Stomach smooth muscle (tissue), 2 donors: ENCODE measurements at regions not wholly inside any gene's neighbourhood (a gene's known extent, or its start where the extent isn't known, plus 50 kb on each side); places are given as distances from the start of the nearest gene placed in this dataset.

Experiments
- H3K27ac ChIP-seq: one replicate; pipeline ENCODE4 v1.7.0; 2013; ENCODE audit warnings: mild to moderate bottlenecking, low read length, inconsistent platforms
- H3K27me3 ChIP-seq, 2 donors: one replicate each; pipeline ENCODE4 v1.7.0; 2013; ENCODE audit warnings: low read length in 2 of 2; ENCODE audit not compliant: insufficient read depth in 2 of 2, control insufficient read depth in 1 of 2
- H3K36me3 ChIP-seq, 2 donors: one replicate each; pipeline ENCODE4 v1.7.0; 2013; ENCODE audit warnings: low read length in 2 of 2; ENCODE audit not compliant: control insufficient read depth in 2 of 2, insufficient read depth in 2 of 2
- H3K4me1 ChIP-seq: one replicate; pipeline ENCODE4 v1.7.0; 2013; ENCODE audit warnings: low read length; ENCODE audit not compliant: control insufficient read depth, insufficient read depth
- H3K4me3 ChIP-seq, 2 donors: one replicate each; pipeline ENCODE4 v1.7.0; 2013; ENCODE audit warnings: low read length in 2 of 2
- H3K9ac ChIP-seq, 2 donors: one replicate each; pipeline ENCODE4 v1.7.0; 2013; ENCODE audit warnings: low read length in 2 of 2, mild to moderate bottlenecking in 1 of 2
- H3K9me3 ChIP-seq, 2 donors: one replicate each; pipeline ENCODE4 v1.7.0; 2013; ENCODE audit warnings: low read length in 2 of 2; ENCODE audit not compliant: control insufficient read depth in 2 of 2
- donor health status: healthy.
- donor health status: Pancreatic carcinoma.

DNA sequence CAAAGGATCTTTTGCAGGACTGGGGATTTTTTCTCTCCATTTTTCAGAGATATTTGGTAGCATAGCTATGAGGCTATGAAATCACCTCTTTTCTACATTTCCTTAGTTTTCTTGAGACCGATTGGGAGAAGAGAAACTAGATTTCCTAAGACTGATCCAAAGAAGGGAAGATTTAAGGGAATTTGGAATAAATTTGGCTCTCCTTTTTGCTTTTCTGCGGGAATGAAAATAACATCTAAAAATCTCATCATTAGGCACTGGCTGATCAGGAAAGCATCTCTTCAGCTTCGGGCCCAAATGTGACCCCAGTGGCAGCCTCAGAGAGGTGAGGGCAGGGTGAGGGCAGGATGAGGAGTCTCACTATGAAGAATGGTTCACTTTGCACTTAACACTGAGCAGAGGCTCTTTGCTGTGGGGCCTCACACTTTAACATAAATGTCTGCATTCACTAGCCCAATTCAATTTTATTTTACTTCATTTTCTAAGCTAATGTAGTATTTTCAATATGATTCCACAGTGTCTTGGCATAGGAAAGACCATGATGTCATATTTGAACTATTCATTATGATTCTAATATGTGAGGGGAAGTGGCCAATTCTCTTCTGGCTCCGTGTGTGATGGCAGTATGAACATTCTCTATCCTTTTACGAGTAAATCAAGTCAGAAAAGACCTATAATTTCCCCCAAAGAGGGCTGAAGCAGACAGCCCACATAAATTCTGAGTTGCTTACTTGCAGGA, 193.2 kb downstream of the MEX3B start:
- no peaks in the 10 kb centered on the region for H3K4me1 ChIP-seq
- H3K36me3 ChIP-seq: no peaks in the 10 kb centered on the region
- no peak overlapping the region for H3K27ac ChIP-seq
- no peak overlapping the region for H3K4me3 ChIP-seq
- no peak overlapping the region for H3K9ac ChIP-seq
- no peaks in the 10 kb centered on the region for H3K9me3 ChIP-seq
- H3K27me3 ChIP-seq: no peaks in the 10 kb centered on the region

- no peaks in the 10 kb centered on the region for H3K4me1 ChIP-seq
- H3K27ac ChIP-seq: no peak overlapping the region
- no peak overlapping the region for H3K9ac ChIP-seq
- H3K27me3 ChIP-seq: no peaks in the 10 kb centered on the region
- H3K4me3 ChIP-seq: no peak overlapping the region
- H3K36me3 ChIP-seq: no peaks in the 10 kb centered on the region
- H3K9me3 ChIP-seq: no peaks in the 10 kb centered on the region
These were observed 194.1 kb downstream of the MEX3B start for GRCh38 chr15:81851757-81852156.

DNA sequence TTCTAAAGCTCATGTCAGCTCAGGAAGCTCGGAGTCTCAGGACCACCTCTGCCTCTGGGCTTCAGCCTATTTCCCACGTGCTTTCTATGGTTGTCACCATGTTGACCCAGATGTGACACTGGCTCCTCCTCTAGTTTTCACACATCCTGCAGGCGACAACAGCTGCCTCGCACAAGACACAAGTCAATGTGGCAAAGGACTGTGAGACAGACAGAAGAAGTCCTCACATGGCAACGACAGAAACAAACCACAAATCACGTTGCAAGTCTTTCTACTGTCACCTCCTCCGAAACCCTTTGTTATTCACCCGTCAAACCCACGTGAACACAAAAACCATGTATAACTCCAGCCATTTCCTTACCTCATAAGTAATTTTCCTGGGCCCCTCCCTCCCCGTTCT, 194.5 kb downstream of the MEX3B start:
- no peaks in the 10 kb centered on the region for H3K4me1 ChIP-seq
- no peak overlapping the region for H3K27ac ChIP-seq
- H3K27me3 ChIP-seq: no peaks in the 10 kb centered on the region
- no peaks in the 10 kb centered on the region for H3K9me3 ChIP-seq
- no peak overlapping the region for H3K4me3 ChIP-seq
- no peaks in the 10 kb centered on the region for H3K36me3 ChIP-seq
- H3K9ac ChIP-seq: no peak overlapping the region

DNA sequence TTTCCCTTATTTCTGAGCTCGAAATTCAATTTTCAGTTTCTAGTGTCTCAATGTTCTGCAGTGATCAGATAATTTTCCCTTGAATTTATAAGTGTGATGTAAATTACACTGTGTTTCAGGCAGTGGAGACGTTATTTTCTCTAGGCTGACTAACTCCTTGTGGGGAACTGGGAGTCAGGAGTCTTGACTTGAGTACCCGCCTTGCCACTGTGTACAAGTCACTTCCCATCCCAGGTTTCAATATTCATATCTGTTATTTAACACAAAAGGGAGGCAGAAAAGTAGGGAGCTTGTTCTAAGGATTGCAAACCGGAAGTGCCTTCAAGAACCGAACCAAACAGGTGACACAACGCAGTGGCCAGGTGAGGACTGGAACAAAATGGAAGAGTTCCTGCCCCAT, 196.5 kb downstream of the MEX3B start:
- Histone ChIP-seq H3K4me1 (no peaks in the 10 kb centered on the region), H3K36me3 (no peaks in the 10 kb centered on the region), H3K27me3 (no peaks in the 10 kb centered on the region), H3K9me3 (peaks cover 0 to 2% of the 10 kb centered on the region in 2 donors), H3K9ac (no peak overlapping the region), H3K4me3 (no peak overlapping the region), H3K27ac (no peak overlapping the region)

- no peak overlapping the region for H3K4me3 ChIP-seq
- no peak overlapping the region for H3K9ac ChIP-seq
- H3K36me3 ChIP-seq: no peaks in the 10 kb centered on the region
- H3K27me3 ChIP-seq: no peaks in the 10 kb centered on the region
- H3K4me1 ChIP-seq: no peaks in the 10 kb centered on the region
- H3K9me3 ChIP-seq: peaks cover 0 to 2% of the 10 kb centered on the region in 2 donors
- no peak overlapping the region for H3K27ac ChIP-seq
These were observed 197.1 kb downstream of the MEX3B start for GRCh38 chr15:81848701-81849100.

DNA sequence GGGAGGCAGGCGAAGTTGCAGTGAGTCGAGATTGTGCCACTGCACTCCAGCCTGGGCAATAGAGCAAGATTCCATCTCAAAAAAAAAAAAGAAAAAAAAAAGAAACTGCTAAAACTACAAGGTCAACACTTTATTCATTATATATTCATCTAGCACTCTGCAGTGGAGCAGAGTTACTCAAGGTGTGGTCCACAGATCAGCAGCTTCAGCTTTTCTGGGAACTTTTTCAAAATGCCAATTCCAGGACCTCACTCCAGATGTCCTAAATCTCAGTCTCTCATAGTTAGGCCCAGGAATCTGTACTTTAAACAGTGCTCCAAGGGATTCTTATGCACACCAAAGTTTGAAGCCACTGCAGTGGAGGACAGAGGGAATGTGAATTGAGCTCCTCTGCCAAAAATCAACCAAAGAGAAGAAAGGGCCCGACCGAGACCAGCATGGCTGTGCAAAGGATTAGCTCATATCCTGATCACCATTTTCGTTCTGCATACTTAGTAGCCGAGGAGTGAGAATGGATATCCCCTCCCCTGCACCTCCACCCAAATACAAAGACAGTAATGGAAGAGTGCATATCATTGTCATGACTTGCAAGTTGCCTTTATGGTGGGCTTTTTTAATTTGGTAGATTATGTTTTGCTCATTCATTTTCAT, 201.9 kb downstream of the MEX3B start:
- Histone ChIP-seq H3K4me3 (no peak overlapping the region), H3K27me3 (no peaks in the 10 kb centered on the region), H3K4me1 (no peaks in the 10 kb centered on the region), H3K9me3 (peaks cover 0 to 2% of the 10 kb centered on the region in 2 donors), H3K9ac (no peak overlapping the region), H3K27ac (no peak overlapping the region), H3K36me3 (no peaks in the 10 kb centered on the region)

DNA sequence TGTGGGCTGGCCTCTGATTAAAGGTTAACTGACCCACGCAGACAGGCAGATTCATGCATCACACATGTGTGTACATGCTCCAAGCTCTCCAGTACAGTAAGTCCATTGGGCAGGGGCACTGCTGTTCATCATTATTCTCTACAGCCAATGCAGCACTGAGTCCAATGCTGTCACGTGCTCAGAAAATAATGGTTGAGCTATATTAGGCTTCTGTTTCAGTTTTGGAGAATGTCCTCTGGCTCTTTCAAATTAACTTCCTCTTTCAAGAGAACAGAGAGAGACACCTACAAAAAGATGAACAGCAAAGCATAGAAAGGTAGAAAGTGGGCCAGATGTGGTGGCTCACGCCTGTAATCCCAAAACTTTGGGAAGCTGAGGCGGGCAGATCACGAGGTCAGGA, 202.6 kb downstream of the MEX3B start:
- H3K9me3 ChIP-seq: peaks cover 0 to 2% of the 10 kb centered on the region in 2 donors
- no peaks in the 10 kb centered on the region for H3K36me3 ChIP-seq
- H3K4me3 ChIP-seq: no peak overlapping the region
- H3K4me1 ChIP-seq: no peaks in the 10 kb centered on the region
- no peak overlapping the region for H3K27ac ChIP-seq
- H3K27me3 ChIP-seq: no peaks in the 10 kb centered on the region
- no peak overlapping the region for H3K9ac ChIP-seq

DNA sequence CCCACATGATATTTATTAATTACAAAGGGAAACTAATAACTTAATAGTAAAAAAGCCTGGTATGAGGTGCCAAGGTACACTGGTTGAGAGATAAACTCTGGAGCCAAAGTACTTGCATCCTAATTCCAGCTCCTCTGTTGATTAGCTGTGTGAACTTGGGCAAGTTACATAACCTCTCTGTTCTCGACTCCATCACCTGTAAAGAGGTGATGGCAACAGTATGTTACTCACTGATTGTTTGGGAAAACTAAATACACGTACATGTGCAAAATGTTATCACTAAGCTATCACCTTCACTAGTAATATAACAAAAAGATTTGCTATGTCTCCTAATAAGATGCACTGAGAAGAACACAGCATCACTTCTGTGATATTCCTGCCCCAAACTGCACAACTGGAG, 206.4 kb downstream of the MEX3B start:
- no peaks in the 10 kb centered on the region for H3K9me3 ChIP-seq
- H3K4me3 ChIP-seq: no peak overlapping the region
- H3K9ac ChIP-seq: no peak overlapping the region
- H3K4me1 ChIP-seq: no peaks in the 10 kb centered on the region
- no peak overlapping the region for H3K27ac ChIP-seq
- H3K36me3 ChIP-seq: no peaks in the 10 kb centered on the region
- no peaks in the 10 kb centered on the region for H3K27me3 ChIP-seq

- Histone ChIP-seq H3K4me1 (no peaks in the 10 kb centered on the region), H3K36me3 (no peaks in the 10 kb centered on the region), H3K27ac (no peak overlapping the region), H3K9ac (no peak overlapping the region), H3K4me3 (no peak overlapping the region), H3K9me3 (no peaks in the 10 kb centered on the region), H3K27me3 (no peaks in the 10 kb centered on the region)
These were observed 210.1 kb downstream of the MEX3B start for GRCh38 chr15:81835731-81836130.

- no peaks in the 10 kb centered on the region for H3K27me3 ChIP-seq
- no peak overlapping the region for H3K27ac ChIP-seq
- H3K4me3 ChIP-seq: no peak overlapping the region
- no peaks in the 10 kb centered on the region for H3K4me1 ChIP-seq
- no peak overlapping the region for H3K9ac ChIP-seq
- peaks cover 0 to 4% of the 10 kb centered on the region in 2 donors for H3K9me3 ChIP-seq
- H3K36me3 ChIP-seq: no peaks in the 10 kb centered on the region
These were observed 215.3 kb downstream of the MEX3B start for GRCh38 chr15:81830520-81830919.

GRCh38 chr15:81829918-81830317, 215.9 kb downstream of the MEX3B start:
- no peak overlapping the region for H3K4me3 ChIP-seq
- H3K9ac ChIP-seq: no peak overlapping the region
- H3K36me3 ChIP-seq: no peaks in the 10 kb centered on the region
- H3K9me3 ChIP-seq: peaks cover 0 to 4% of the 10 kb centered on the region in 2 donors
- no peaks in the 10 kb centered on the region for H3K4me1 ChIP-seq
- no peaks in the 10 kb centered on the region for H3K27me3 ChIP-seq
- H3K27ac ChIP-seq: no peak overlapping the region
